ENCODE measurements at regions not wholly inside any gene's neighbourhood (a gene's known extent, or its start where the extent isn't known, plus 50 kb on each side); places are given as distances from the start of the nearest gene placed in this dataset.

GRCh38 chr1:242703467-242703866 is 179.0 kb upstream of the PLD5 start:
- H3K4me1 Mint-ChIP-seq (ENCODE audit: low read depth), result no peaks in the 10 kb centered on the region
- H3K9me3 Mint-ChIP-seq (ENCODE audit: low read depth), result no peaks in the 10 kb centered on the region
- H3K27me3 Mint-ChIP-seq, result no peaks in the 10 kb centered on the region
- H3K4me3 Mint-ChIP-seq (ENCODE audit: low read depth), result no peak overlapping the region
- no peak for TF ChIP-seq CTCF (IDR thresholded peaks at IDR 0.05; ENCODE audit: unreplicated experiment)
- no peaks in the 10 kb centered on the region for H3K36me3 Mint-ChIP-seq (ENCODE audit: insufficient read depth)
- no peak overlapping the region for H3K27ac Mint-ChIP-seq
- DNase-seq (ENCODE audit: low spot score, unreplicated experiment), result no peak

DNA sequence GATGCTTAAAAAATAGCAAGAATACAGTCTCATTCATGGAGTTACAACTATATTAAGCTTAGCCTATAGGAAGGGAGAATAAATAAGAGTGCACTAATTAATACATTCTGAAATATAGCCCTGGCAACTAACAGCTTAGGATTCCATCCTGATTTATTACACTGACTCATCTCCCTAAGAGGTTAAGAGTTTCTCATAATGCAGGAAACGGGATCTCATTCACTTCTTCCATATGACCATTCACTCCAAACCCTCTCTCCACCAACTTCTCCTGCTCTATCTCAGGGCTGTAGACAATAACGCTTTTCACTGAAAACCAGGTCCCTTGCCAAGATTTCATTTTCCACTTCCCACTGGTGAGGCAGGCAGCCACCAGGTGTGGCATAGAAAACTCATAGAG is 168.5 kb upstream of the PLD5 start:
- no peak for TF ChIP-seq CTCF (IDR thresholded peaks at IDR 0.05; ENCODE audit: unreplicated experiment)
- Mint-ChIP-seq H3K4me3 (ENCODE audit: low read depth) (no peak overlapping the region), H3K36me3 (ENCODE audit: insufficient read depth) (no peaks in the 10 kb centered on the region), H3K4me1 (ENCODE audit: low read depth) (no peaks in the 10 kb centered on the region), H3K27ac (no peak overlapping the region), H3K27me3 (no peaks in the 10 kb centered on the region), H3K9me3 (ENCODE audit: low read depth) (no peaks in the 10 kb centered on the region)
- DNase-seq (ENCODE audit: low spot score, unreplicated experiment), result no peak

DNA sequence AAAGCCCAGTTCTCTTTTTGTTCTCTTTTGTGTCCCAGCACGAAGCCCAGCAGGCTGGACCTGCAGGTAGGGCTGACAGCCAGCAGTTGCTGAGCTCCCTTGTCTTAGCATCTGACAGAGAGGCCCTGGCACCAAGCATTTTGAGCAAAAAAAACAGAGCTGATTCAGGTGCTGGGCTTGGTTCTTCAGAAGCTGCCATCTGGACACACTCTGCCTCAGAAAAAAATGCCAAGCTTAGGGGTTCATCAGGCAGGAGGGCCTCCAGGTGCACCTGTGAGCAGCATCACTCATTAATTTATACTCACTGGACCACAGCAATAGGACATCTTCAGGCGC is 167.1 kb upstream of the PLD5 start:
- DNase-seq (ENCODE audit: low spot score, unreplicated experiment), result no peak
- Mint-ChIP-seq H3K4me3 (ENCODE audit: low read depth) (no peak overlapping the region), H3K4me1 (ENCODE audit: low read depth) (no peaks in the 10 kb centered on the region), H3K9me3 (ENCODE audit: low read depth) (no peaks in the 10 kb centered on the region), H3K27ac (no peak overlapping the region), H3K27me3 (no peaks in the 10 kb centered on the region), H3K36me3 (ENCODE audit: insufficient read depth) (no peaks in the 10 kb centered on the region)
- TF ChIP-seq CTCF (IDR thresholded peaks at IDR 0.05; ENCODE audit: unreplicated experiment), result no peak

DNA sequence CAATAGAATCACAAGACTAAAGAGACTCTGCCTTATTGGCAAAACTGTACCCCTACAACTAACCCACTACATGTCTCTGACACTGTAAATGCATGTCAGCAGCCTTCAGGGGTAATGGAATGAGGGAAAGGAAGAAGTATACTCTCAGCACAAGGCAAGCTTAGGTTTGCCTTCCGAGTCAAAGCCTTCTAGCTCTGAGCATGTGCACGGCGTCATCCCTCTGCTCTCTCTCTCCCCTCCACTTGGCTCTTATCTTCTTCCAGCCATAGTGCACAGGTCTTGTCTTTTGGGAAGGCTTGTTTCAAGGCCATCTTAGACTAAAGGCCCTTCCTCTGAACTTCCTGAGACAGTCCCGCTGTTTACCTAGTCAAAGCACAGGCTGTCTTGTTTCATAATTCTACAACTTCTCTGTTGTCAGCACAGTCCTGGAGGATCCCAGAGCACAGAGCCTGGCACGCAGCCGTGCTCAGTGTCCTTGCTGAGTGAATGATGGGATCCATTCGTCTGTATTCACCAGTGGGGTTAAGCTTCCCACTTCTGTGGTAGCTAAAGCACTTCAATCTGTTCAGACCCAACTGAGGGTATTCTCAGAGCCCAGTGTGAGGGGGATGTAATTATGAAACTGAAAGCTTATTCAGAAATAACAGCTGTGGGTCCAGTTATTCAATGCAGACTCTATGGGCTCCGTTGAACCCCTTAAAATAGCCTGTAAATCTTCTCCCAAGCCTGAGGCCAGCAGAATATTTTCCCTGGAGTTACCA is 166.5 kb upstream of the PLD5 start:
- no peaks in the 10 kb centered on the region for H3K36me3 Mint-ChIP-seq (ENCODE audit: insufficient read depth)
- H3K27me3 Mint-ChIP-seq, result no peaks in the 10 kb centered on the region
- H3K27ac Mint-ChIP-seq, result no peak overlapping the region
- H3K9me3 Mint-ChIP-seq (ENCODE audit: low read depth), result no peaks in the 10 kb centered on the region
- H3K4me3 Mint-ChIP-seq (ENCODE audit: low read depth), result no peak overlapping the region
- H3K4me1 Mint-ChIP-seq (ENCODE audit: low read depth), result no peaks in the 10 kb centered on the region
- no peak for DNase-seq (ENCODE audit: low spot score, unreplicated experiment)
- TF ChIP-seq CTCF (IDR thresholded peaks at IDR 0.05; ENCODE audit: unreplicated experiment), result no peak

GRCh38 chr1:242689378-242689777 is 164.9 kb upstream of the PLD5 start:
- no peaks in the 10 kb centered on the region for H3K27me3 Mint-ChIP-seq
- no peak overlapping the region for H3K27ac Mint-ChIP-seq
- DNase-seq (ENCODE audit: low spot score, unreplicated experiment), result no peak
- no peak for TF ChIP-seq CTCF (IDR thresholded peaks at IDR 0.05; ENCODE audit: unreplicated experiment)
- no peak overlapping the region for H3K4me3 Mint-ChIP-seq (ENCODE audit: low read depth)
- H3K36me3 Mint-ChIP-seq (ENCODE audit: insufficient read depth), result no peaks in the 10 kb centered on the region
- H3K9me3 Mint-ChIP-seq (ENCODE audit: low read depth), result no peaks in the 10 kb centered on the region
- H3K4me1 Mint-ChIP-seq (ENCODE audit: low read depth), result no peaks in the 10 kb centered on the region
